ENCODE measurements at regions not wholly inside any gene's neighbourhood (a gene's known extent, or its start where the extent isn't known, plus 50 kb on each side); places are given as distances from the start of the nearest gene placed in this dataset.

GRCh38 chr4:82071951-82072350 is 301.8 kb downstream of the HNRNPD start:
- DNase-seq: no peak

DNA sequence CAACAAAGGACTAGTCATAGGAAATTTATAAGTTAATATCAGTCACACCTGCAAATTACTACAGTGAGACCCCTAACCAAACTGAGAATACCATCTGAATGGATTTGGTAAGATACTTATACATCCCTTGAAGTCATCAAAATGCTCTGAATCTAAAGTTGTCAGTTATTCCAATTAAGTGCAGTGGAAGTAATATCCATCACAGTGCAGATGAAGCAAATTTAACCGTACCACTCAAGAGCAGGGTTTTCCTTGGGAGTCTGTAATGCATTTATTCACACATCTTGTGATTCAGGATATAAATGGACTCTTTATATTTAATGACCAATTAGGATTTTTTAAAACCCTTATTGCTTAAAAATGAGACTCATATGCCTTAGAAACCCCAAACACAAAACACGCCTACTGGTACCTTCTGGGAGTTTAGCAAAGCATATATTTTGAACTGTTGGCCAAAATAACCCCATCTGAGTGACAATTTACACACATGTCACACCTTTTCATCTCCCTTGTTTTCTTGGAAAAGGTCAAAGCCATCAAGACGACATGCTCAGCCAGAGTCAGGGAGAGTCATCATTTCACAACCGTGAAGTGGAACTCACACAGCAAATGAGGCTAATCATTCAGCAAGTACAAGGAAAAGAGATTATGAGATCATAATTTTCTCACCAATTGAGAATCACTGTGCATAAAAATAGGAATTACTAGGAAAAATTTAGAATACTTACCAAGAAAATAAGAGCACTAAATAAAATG is 303.7 kb downstream of the HNRNPD start:
- DNase-seq: no peak

GRCh38 chr4:82063017-82063416 is 310.8 kb downstream of the HNRNPD start:
- DNase-seq: no peak

GRCh38 chr4:82057990-82058544 is 315.7 kb downstream of the HNRNPD start:
- no peak for DNase-seq

GRCh38 chr4:82055156-82055555 is 318.6 kb downstream of the HNRNPD start:
- no peak for DNase-seq

GRCh38 chr4:82053396-82053795 is 320.4 kb downstream of the HNRNPD start:
- DNase-seq: no peak

GRCh38 chr4:82050796-82051195 is 323.0 kb downstream of the HNRNPD start:
- no peak for DNase-seq

DNA sequence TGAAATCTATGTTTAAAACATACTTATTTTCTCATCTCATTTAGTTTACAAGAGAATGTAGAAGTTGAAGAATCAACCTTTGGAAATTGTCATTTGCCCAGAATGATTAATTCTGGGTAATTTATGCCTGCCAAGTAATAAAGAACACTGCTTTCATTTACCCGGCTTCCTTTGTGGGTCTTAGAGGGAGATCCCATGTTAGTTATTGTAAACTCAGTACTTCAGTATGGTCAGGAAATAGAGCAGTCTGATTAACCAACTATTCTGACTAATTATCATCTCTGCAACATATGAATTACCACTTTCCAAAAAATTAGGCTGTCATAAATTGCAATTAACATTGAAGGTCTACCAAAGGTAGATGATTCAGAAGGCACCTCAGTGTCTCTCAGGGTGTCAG is 324.5 kb downstream of the HNRNPD start:
- no peak for DNase-seq

DNA sequence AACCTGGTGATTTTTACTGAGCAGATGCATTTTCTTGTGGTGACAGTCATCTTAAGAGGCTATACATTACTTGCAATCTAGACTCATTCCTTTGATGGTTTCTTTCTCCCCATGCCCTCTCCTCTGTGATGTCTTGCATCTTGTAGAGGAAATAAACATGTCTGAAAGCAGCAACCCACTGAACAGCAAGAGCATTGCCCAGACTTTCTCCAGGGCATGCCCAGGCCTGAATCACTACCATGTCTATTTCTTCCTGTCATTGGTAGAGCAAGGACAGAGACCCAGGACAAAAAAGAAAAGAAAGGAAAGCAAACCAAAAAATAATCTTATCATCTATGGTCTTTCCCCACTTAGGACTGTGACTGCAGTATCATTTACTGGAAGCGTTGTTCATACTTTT is 326.1 kb downstream of the HNRNPD start:
- no peak for DNase-seq

DNA sequence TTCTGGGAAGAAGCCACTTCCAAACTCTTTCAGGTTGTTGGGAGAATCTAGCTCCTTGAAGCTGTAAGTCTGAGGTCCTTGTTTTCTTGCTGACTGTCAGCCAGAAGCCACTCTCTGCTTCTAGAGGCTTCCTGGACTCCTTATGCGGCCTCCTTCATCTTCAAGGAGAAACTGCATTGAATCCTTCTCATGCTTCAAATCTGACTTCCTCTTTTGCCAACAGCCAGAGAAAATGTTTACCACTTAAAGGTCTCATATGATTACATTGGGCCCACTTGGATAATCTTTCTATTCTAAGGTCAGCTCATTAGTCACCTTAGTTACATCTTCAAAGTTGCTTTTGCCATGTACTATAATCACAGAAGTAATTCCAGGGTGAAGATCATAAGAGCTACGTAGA is 327.0 kb downstream of the HNRNPD start:
- DNase-seq: no peak

- no peak for DNase-seq
Observed at GRCh38 chr4:82045267-82045666, 328.5 kb downstream of the HNRNPD start.

GRCh38 chr4:82044141-82044993 is 329.4 kb downstream of the HNRNPD start:
- no peak for DNase-seq

GRCh38 chr4:82043809-82044137 is 330.0 kb downstream of the HNRNPD start:
- DNase-seq: no peak

GRCh38 chr4:82043081-82043808 is 330.5 kb downstream of the HNRNPD start:
- DNase-seq: no peak

DNA sequence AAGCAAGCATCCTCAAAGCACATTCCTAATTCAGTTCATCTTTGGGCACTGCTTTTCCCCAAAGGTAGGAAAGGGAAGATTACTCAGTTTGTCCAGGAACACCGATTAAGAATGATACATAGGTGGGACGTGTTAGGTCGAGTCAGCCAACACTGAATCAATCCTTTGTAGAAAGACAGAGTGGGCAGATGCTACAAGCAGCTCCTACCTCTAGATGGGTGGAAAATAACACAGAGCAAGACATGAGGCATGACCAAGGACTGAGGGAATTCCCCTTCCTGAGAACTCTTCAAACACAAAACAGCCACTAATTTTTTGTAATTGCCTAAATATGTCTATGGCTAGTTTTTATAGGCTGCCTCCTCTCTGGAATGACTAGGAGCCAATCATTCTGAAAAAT is 331.7 kb downstream of the HNRNPD start:
- no peak for DNase-seq

GRCh38 chr4:82038936-82039335 is 334.9 kb downstream of the HNRNPD start:
- DNase-seq: no peak

DNA sequence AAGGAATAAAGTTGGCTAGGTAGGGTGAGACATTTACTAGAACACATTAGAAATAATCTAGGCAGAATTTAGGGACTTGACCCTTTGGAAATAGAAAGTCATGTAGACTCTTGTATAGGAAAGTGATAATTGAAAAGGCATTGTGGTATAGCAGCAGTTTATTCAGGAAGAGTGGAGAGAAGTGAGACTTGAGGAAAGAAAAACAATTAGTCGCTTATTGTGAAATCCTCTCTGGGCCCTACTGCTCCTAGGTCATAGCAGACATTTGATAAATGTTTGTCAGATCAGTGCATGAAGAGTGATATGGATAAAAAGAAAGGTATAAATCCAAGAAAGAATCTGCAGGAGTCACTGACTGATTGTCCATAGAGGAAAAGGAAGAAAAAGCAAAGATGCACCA is 337.6 kb downstream of the HNRNPD start:
- no peak for DNase-seq

DNA sequence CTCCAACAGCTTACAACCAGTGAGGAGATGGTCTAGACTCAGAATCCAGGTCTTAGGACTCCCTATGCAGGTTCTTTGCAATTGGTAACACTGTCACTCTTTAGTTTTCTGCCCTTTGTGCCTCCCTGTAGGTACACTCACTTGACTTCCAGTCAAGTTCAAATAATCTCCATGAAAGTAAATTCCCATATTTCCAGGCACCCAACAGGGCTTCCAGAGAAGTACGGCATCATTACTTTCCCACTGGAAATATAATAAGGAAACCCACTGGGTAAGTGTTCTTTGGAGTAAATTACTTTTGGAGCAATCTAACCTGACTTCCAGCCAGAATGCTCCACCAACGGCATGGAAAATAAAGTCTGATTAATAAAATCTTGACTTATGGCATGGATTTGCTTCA is 338.9 kb downstream of the HNRNPD start:
- no peak for DNase-seq

- no peak for DNase-seq
Observed at GRCh38 chr4:82033862-82034261, 339.9 kb downstream of the HNRNPD start.

- no peak for DNase-seq
Observed at GRCh38 chr4:82031376-82031927, 342.3 kb downstream of the HNRNPD start.

DNA sequence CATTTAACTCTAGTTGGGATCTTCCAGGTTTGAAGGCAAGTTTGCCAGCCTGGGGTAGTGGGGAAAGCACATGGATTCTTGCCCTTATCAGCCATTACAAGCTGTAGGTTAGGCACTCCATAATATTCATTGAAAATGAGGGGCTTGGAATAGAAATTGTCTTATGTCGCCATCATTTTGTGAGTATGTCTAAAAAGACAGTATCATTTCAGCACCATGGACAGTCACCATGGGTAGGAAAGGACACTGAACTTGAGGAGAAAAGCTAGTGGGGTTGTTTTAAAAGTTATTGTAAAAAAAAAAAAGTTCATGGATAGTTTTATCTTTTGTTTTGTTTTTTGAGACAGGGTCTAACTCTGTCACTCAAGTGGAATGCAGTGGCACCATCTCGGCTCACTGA is 356.1 kb downstream of the HNRNPD start:
- DNase-seq: no peak

DNA sequence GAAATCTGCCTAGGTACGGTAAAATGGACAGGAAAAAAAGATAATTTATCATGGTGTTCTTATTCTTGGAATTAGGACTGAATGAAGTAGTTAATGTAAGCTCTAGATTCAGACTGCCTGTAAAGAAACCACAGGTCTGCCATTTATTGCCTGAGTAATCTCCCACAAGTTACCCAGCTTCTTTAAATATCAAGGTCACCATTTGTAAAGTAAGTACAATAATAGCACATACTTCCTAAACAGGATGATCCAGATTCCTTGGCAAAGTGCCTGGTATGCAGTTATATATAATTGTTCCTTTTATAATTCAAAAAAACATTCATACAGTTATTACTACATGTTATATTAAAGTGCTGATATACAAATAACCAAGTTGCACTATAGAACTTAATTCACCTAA is 368.6 kb downstream of the HNRNPD start:
- DNase-seq: no peak

DNA sequence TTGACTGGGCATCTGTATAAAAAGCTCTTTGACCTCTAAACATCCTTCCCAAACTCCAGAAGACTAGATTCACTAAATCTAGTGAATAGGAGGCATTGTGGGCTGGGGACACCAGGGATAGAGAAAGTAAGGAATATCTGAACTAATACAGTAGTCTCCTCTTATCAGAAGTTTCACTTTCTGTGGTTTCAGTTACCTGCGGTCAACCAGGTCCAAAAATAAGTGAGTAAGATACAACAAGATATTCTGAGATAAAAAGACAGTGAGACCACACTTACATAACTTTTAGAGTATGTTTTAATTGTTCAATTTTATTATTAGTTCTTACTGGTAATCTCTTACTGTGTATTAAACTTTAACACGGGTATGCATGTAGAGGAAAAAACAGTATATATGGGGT is 376.5 kb downstream of the HNRNPD start:
- no peak for DNase-seq
